ENCODE measurements at regions not wholly inside any gene's neighbourhood (a gene's known extent, or its start where the extent isn't known, plus 50 kb on each side); places are given as distances from the start of the nearest gene placed in this dataset.

GRCh38 chr12:127245437-127245836, 1021.5 kb upstream of the TMEM132C start:
- no peak for TF ChIP-seq POLR2AphosphoS5 (IDR thresholded peaks at IDR 0.05)
- no peak for TF ChIP-seq POLR2A (IDR thresholded peaks at IDR 0.05)
- no peak for TF ChIP-seq CTCF (IDR thresholded peaks at IDR 0.05)
- intact Hi-C loops (cut with DNase I), result no loop called here
- WGBS, result 69% methylated on average over 2 of the region's 2 CpGs

GRCh38 chr12:127247937-127248336, 1019.0 kb upstream of the TMEM132C start:
- Histone ChIP-seq H3K4me3 (no peak overlapping the region), H3K27ac (no peak overlapping the region), H3K9me3 (no peaks in the 10 kb centered on the region), H3K36me3 (no peaks in the 10 kb centered on the region), H3K4me1 (replicated peaks) (no peaks in the 10 kb centered on the region), H3K27me3 (replicated peaks; ENCODE audit: insufficient read depth) (no peaks in the 10 kb centered on the region)
- DNase-seq (ENCODE audit: low spot score), result no peak
- TF ChIP-seq POLR2AphosphoS5 (IDR thresholded peaks at IDR 0.05) (no peak), POLR2A (IDR thresholded peaks at IDR 0.05) (no peak), CTCF (IDR thresholded peaks at IDR 0.05) (no peak)
- intact Hi-C loops (cut with DNase I), result no loop called here
- 68% methylated on average over 4 of the region's 4 CpGs for WGBS

More at GRCh38 chr12:127245437-127245836, 1021.5 kb upstream of the TMEM132C start:
- Histone ChIP-seq H3K27ac (no peak overlapping the region), H3K4me1 (replicated peaks) (no peaks in the 10 kb centered on the region), H3K4me3 (no peak overlapping the region), H3K9me3 (no peaks in the 10 kb centered on the region), H3K27me3 (replicated peaks; ENCODE audit: insufficient read depth) (peaks cover 5% of the 10 kb centered on the region), H3K36me3 (no peaks in the 10 kb centered on the region)
- DNase-seq (ENCODE audit: low spot score), result no peak

- intact Hi-C loops (cut with DNase I), result no loop called here
Measured at GRCh38 chr12:127249428-127249827, 1017.5 kb upstream of the TMEM132C start.

GRCh38 chr12:127253797-127254327, 1013.1 kb upstream of the TMEM132C start:
- Histone ChIP-seq H3K36me3 (no peaks in the 10 kb centered on the region), H3K4me3 (no peak overlapping the region), H3K4me1 (replicated peaks) (no peaks in the 10 kb centered on the region), H3K9me3 (no peaks in the 10 kb centered on the region), H3K27me3 (replicated peaks; ENCODE audit: insufficient read depth) (no peaks in the 10 kb centered on the region), H3K27ac (no peak overlapping the region)
- WGBS, result 83% methylated on average over 7 of the region's 7 CpGs
- TF ChIP-seq POLR2AphosphoS5 (IDR thresholded peaks at IDR 0.05) (no peak), CTCF (IDR thresholded peaks at IDR 0.05) (no peak), POLR2A (IDR thresholded peaks at IDR 0.05) (no peak)
- intact Hi-C loops (cut with DNase I), result no loop called here
- DNase-seq (ENCODE audit: low spot score), result no peak

More at GRCh38 chr12:127249428-127249827, 1017.5 kb upstream of the TMEM132C start:
- no peak for TF ChIP-seq CTCF (IDR thresholded peaks at IDR 0.05)
- TF ChIP-seq POLR2AphosphoS5 (IDR thresholded peaks at IDR 0.05), result no peak
- TF ChIP-seq POLR2A (IDR thresholded peaks at IDR 0.05), result no peak
- H3K27me3 ChIP-seq (replicated peaks; ENCODE audit: insufficient read depth), result no peaks in the 10 kb centered on the region
- H3K27ac ChIP-seq, result no peak overlapping the region
- H3K4me3 ChIP-seq, result no peak overlapping the region
- DNase-seq (ENCODE audit: low spot score), result no peak
- no peaks in the 10 kb centered on the region for H3K9me3 ChIP-seq
- no peaks in the 10 kb centered on the region for H3K4me1 ChIP-seq (replicated peaks)
- H3K36me3 ChIP-seq, result no peaks in the 10 kb centered on the region
- WGBS, result 71% methylated on average over 1 of the region's 1 CpG

- no peak for TF ChIP-seq POLR2AphosphoS5 (IDR thresholded peaks at IDR 0.05)
- no peak for TF ChIP-seq CTCF (IDR thresholded peaks at IDR 0.05)
- no peak for TF ChIP-seq POLR2A (IDR thresholded peaks at IDR 0.05)
- Histone ChIP-seq H3K4me1 (replicated peaks) (no peaks in the 10 kb centered on the region), H3K9me3 (no peaks in the 10 kb centered on the region), H3K27ac (no peak overlapping the region), H3K27me3 (replicated peaks; ENCODE audit: insufficient read depth) (no peaks in the 10 kb centered on the region), H3K4me3 (no peak overlapping the region), H3K36me3 (no peaks in the 10 kb centered on the region)
- DNase-seq (ENCODE audit: low spot score), result no peak
- WGBS, result 81% methylated on average over 5 of the region's 5 CpGs
- intact Hi-C loops (cut with DNase I), result no loop called here
Measured at GRCh38 chr12:127254420-127254955, 1012.5 kb upstream of the TMEM132C start.

All from prostate gland (tissue), 2 donors.